ENCODE measurements at regions not wholly inside any gene's neighbourhood (a gene's known extent, or its start where the extent isn't known, plus 50 kb on each side); places are given as distances from the start of the nearest gene placed in this dataset.

- no peak overlapping the region for H2AFZ ChIP-seq (ENCODE audit: low read length)
- no peak overlapping the region for H2AK5ac ChIP-seq (ENCODE audit: insufficient read length, low read length)
- TF ChIP-seq CTCF (conservative IDR thresholded peaks at IDR 0.05), result peak; percentile 51; the same call in 2 of the 3 replicates
- Mint-ChIP-seq H3K27me3 (ENCODE audit: low read depth) (peaks cover 4% of the 10 kb centered on the region; the same call in 1 of the 2 replicates), H3K4me1 (peaks cover 18 to 24% of the 10 kb centered on the region in 2 experiments), H3K9me3 (peaks cover 0 to 8% of the 10 kb centered on the region in 2 experiments; a peak in 3 of 5 replicates), H3K36me3 (ENCODE audit: insufficient read depth in 1 of 3, low read depth in 3 of 3) (peaks cover 0 to 7% (median 0%) of the 10 kb centered on the region in 3 experiments; a peak in 3 of 7 replicates), H3K4me3 (no peak overlapping the region), H3K27ac (peak overlapping the region in 1 of 3 experiments; percentile 25; a peak in 1 of 7 replicates)
- H2BK12ac ChIP-seq (ENCODE audit: insufficient read length, low read depth, low read length), result no peak overlapping the region
- H3K4ac ChIP-seq (ENCODE audit: low read depth, low read length), result no peak overlapping the region
- peak; percentile 61 for DNase-seq
- no peaks in the 10 kb centered on the region for H3K79me1 ChIP-seq (ENCODE audit: insufficient read depth, low read depth, low read length, poor library complexity, severe bottlenecking)
- no peaks in the 10 kb centered on the region for H3K23me2 ChIP-seq (ENCODE audit: insufficient read length, low read depth, low read length, poor library complexity, severe bottlenecking)
- H3K18ac ChIP-seq (ENCODE audit: insufficient read length, low read depth, low read length), result no peak overlapping the region
- H2BK20ac ChIP-seq (ENCODE audit: low read depth, low read length, poor library complexity, severe bottlenecking), result no peak overlapping the region
- H2BK120ac ChIP-seq (ENCODE audit: low read depth, low read length, poor library complexity, severe bottlenecking), result no peak overlapping the region
- H3K56ac ChIP-seq (ENCODE audit: insufficient read length, low read depth, low read length), result no peak overlapping the region
- H3T11ph ChIP-seq (ENCODE audit: low read length), result no peak overlapping the region
- H4K8ac ChIP-seq (replicated peaks; ENCODE audit: insufficient read length, low read depth, low read length), result no peak overlapping the region
- no peaks in the 10 kb centered on the region for H4K20me1 ChIP-seq (ENCODE audit: control insufficient read depth, insufficient read depth, insufficient read length)
- H3K9me3 ChIP-seq (ENCODE audit: control insufficient read depth, low read depth, low read length), result no peaks in the 10 kb centered on the region
- H3K79me2 ChIP-seq (ENCODE audit: insufficient read depth, low read length), result no peaks in the 10 kb centered on the region
- no peaks in the 10 kb centered on the region for H3K27me3 ChIP-seq (ENCODE audit: insufficient read depth, low read length)
- no peak overlapping the region for H3K4me2 ChIP-seq (ENCODE audit: insufficient read depth, insufficient read length, low read length)
- no peak overlapping the region for H3K23ac ChIP-seq (ENCODE audit: insufficient read length, low read depth, low read length)
- WGBS (ENCODE audit: extremely low coverage, insufficient read length, low lambda C conversion rate), result no CpG with 5 or more reads among the region's 9 CpGs
- H3K9ac ChIP-seq (ENCODE audit: extremely low read depth, insufficient read length, low read length), result no peak overlapping the region
- no peak overlapping the region for H3K27ac ChIP-seq (ENCODE audit: insufficient read length, low read depth, low read length)
- no peak overlapping the region for H2BK15ac ChIP-seq (ENCODE audit: low read depth, low read length)
- peaks cover under 1% of the 10 kb centered on the region; the same call in 1 of the 2 replicates for H3K4me1 ChIP-seq (ENCODE audit: insufficient read depth, low read length)
- H3K14ac ChIP-seq (ENCODE audit: insufficient read depth, low read length), result no peak overlapping the region
- no peak overlapping the region for H4K91ac ChIP-seq (ENCODE audit: insufficient read length, low read depth, low read length)
- H2BK5ac ChIP-seq (ENCODE audit: insufficient read length, low read length), result no peak overlapping the region
- no peak overlapping the region for H4K5ac ChIP-seq (ENCODE audit: insufficient read length, low read depth, low read length)
These were observed 779.8 kb downstream of the RNF144A start for GRCh38 chr2:7697052-7697451.

Measured in H9 (cell line).